Inflammatory macrophage (primary cell): ENCODE measurements at regions not wholly inside any gene's neighbourhood (a gene's known extent, or its start where the extent isn't known, plus 50 kb on each side); places are given as distances from the start of the nearest gene placed in this dataset.
"Not testable (repeated sequence)": the region's sequence is repeated elsewhere in the genome, so short reads cannot be mapped to it uniquely, and the experiment has no call there.

Experiments used
- DNase-seq, 2 donors: peaks; one replicate each; pipeline ENCODE4 v3.0.0-alpha.2; 2020 to 2022

- not testable (repeated sequence) for DNase-seq
Observed at GRCh38 chr16:72729552-72729951, 318.4 kb downstream of the ZFHX3 start.

DNA sequence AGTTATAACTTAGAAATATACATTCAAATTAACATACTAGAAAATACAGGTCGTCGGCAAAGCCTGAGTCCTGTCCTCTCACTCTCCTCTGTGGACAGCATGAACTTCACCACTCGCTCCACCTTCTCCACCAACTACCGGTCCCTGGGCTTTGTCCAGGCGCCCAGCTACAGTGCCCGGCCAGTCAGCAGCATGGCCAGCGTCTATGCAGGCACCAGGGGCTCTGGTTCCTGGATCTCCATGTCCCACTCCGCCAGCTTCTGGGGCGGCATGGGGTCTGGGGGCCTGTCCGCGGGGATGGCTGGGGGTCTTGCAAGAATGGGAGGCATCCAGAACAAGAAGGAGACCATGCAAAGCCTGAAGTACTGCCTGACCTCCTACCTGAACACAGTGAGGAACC lies 319.4 kb downstream of the ZFHX3 start:
- DNase-seq = no peak

DNA sequence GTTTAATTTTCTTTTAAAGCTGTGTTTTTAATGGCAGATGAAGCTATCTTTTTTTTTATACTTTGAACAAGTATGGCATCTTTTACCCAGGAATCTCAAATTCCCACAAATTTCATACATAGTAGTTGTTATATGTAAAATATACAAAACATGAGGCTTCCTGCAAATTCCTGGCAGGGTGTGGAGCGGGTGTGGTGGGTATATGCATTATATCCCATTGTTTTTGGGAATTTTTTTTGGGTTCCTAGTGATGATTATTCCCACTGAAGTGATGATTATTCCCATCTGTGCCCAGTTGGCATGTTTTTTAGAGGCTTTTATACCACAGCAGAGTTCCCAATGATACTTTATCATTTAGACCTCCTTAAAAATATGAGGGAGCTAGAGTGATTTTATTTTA lies 320.4 kb downstream of the ZFHX3 start:
- DNase-seq = no peak

DNA sequence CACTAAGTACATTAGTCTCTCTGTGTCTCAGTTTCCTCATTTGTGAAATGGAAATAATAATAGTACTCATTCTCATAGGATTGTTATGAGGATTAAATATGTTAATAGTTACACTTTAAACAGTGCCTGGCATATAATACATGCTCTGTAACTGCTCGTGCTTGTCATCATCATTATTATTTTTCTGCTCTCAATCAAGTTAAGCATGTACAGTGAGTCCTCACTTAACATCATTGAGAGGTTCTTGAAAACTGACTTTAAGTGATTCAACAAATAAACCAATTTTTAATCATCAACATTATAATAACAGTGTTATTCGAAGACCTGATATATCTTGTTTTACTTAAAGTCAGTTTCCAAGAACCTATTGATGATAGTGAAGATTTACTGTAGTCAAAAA lies 322.3 kb downstream of the ZFHX3 start:
- DNase-seq = no peak

- DNase-seq = no peak
Observed at GRCh38 chr16:72723781-72724180, 324.1 kb downstream of the ZFHX3 start.

DNA sequence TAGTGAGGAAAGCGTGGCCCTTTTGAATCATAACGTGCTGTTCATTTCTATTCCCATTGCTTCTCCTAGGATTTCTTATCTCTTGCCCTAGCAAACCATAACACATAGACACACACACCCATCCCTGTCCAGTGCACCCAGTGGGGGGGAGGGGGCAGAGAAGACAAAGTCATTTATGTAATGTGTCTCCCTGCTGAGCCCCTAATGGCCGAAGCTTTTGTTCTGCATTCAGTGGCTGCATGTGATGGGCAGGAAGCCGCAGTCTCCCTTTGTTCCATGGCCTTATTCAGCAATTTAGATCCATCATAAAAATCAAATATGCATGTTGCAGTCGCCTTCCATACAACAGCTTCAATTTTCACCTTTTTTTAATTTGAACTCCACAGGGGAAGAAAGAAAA lies 325.4 kb downstream of the ZFHX3 start:
- no peak for DNase-seq

DNA sequence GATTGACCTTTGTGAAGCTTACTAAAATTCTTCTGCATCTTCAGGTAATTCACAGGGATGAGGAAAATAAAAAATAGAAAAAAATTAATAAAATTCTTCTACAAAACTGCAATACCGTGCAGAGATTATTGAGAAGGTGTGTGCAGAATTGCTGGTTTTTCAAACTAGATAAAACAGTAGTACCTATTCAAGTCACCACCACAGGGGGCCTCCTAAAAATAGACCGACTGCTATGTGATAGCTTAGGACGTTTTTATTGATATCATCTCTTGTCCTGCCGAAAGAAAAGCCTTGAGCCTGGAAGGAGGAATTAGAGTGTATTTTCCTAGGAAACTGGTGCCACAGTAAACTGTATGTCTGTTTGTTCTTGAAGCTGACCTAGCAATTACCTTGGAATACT lies 325.9 kb downstream of the ZFHX3 start:
- no peak for DNase-seq

GRCh38 chr16:72715267-72715666 lies 332.7 kb downstream of the ZFHX3 start:
- no peak for DNase-seq

- DNase-seq = no peak
Observed at GRCh38 chr16:72711823-72712222, 336.1 kb downstream of the ZFHX3 start.

GRCh38 chr16:72705801-72706200 lies 342.1 kb downstream of the ZFHX3 start:
- DNase-seq = no peak

DNA sequence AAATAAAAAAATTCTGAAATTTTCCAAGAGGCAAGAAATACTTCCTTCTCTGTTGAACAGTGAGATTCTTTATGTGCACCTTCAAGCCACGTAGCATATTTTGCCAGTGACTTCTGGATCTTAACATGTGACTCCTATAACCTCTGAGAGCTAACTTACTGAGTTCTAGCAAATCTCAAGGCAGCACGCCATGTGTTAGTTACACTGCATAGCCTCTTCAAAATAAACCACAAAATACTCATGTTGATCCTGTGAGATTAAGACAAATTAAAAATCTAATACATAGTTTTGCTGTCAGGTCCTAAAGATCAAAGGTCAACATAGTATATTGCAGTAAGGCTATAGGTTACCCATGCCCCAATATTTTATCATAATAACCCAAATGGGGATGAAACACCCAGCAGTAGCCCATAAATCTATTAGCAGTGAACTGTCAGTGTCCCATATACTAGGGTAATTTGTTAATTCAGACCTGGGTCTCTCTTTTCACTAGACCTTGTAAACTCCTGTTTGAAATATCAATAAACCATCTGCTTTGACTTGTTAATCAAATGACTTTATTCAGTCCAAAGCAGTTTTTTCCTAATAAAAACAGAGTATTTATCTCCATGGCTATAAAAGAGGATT lies 343.1 kb downstream of the ZFHX3 start:
- no peak for DNase-seq

DNA sequence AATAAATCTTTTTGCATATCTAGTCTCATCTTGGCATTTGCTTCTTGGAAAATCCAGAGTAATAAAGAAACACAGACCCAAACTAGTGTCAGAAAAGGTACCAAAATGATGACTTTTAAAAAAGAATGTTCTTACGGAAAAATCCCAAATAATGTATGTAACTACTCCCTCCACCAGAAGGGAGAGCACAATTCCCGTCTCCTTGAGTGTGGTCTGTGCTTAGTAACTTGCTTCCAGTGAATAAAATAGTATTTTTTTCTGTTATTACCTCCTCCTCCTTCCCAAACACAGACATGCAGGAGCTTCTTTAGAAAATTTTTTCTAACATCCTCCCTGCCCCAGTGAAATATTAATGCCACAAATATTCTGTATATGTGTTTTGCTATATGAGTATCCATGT lies 358.1 kb downstream of the ZFHX3 start:
- DNase-seq = no peak

GRCh38 chr16:72680732-72681131 lies 367.2 kb downstream of the ZFHX3 start:
- DNase-seq = no peak

DNA sequence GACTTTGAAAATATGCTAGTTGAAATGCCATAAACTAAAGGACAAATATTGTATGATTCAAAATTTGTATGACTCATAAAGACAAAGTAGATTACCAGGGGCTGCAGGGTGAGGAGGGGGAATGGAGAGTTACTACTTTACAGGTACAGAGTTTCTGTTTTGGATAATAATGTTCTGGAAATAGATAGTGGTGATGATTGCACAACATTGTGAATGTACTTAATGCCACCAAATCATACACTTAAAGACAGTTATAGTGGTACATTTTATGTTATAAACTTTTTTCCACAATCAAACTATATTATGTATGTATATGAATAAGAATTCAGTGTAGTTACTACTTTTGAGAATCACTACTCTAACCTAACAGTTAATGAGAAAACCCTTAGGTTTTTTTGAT lies 368.1 kb downstream of the ZFHX3 start:
- DNase-seq = no peak

GRCh38 chr16:72677662-72678447 lies 370.1 kb downstream of the ZFHX3 start:
- DNase-seq = no peak

- no peak for DNase-seq
Observed at GRCh38 chr16:72673118-72673517, 374.8 kb downstream of the ZFHX3 start.

DNA sequence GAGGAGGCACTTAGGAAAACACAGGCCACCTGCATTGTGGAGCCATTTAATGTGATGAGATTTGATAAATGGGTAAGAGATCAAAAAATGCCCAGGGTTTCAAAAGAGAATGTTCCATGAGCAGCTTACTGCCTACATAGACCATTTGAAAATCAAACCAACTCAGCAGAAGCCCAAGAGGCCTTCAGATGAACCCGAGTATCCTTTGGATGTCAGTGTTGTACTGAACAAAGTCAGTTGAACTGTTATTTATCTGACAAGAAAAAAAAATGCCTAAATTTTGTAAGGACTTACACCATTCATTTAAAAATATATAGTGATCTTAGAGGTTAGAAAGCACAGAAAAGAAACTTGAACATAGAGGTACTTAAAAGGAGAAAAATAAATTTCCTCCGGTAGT lies 381.7 kb downstream of the ZFHX3 start:
- no peak for DNase-seq

DNA sequence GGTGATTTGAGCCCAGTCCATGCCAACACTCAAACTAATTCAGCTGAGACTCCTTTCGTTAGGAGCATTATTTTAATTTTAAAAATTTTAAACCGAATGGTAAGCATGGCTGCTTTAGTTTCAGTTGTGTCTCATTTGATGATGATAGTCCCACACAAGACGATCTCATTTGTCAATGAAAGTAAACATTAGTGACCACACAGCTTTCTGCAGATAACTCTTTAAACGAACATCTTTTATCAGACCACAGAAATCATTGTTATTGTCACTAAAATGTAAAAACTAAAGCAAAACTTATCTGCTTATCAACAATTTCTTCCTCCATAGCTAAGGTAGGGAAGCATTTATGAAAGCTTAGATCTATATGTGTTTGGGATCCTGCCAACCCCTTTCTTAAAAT lies 382.2 kb downstream of the ZFHX3 start:
- no peak for DNase-seq

DNA sequence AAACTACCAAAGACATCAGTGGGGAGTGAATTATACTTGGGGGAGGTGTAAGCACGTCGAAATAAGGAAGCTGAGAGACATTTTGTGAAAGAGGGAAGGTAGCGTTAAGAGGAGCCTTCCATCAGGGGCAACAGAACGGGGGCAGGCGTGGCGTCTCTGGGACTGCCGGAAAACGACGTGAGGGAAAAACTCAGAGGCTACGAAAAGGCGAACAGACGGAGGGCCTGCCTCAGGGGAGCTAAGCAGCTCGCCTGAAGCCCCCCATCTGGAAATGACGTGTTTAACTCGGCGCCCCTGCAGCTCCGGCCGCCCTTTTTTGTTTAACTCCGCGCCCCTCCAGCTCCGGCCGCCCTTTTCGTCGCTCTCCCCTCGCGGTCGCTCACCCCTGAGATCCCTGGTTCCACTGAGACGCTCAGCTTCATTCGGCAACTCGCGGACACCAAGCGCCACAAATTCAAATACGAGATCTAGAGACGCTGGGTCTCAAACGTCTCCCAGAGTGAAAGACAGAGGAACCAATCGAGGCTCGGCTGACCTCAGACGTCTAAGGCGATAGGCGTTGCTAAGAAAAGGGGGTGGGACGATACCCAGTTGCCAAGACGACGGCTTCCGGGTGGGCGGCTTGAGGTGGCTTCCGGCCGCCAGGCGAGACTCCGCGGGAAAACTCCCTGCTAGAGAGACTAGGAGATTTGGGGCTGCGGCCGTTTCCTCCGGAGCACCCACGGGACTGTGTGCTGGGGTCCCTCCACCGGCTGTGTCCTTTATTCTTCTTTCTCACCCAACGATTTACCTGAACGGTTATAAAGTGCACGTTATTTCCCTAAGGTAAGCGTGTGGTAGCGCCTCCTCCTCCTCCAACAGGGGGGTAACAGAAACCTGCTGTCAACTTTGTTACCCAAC lies 383.2 kb downstream of the ZFHX3 start:
- peak; percentile 99 for DNase-seq

GRCh38 chr16:72664056-72664508 lies 383.8 kb downstream of the ZFHX3 start:
- no peak for DNase-seq

DNA sequence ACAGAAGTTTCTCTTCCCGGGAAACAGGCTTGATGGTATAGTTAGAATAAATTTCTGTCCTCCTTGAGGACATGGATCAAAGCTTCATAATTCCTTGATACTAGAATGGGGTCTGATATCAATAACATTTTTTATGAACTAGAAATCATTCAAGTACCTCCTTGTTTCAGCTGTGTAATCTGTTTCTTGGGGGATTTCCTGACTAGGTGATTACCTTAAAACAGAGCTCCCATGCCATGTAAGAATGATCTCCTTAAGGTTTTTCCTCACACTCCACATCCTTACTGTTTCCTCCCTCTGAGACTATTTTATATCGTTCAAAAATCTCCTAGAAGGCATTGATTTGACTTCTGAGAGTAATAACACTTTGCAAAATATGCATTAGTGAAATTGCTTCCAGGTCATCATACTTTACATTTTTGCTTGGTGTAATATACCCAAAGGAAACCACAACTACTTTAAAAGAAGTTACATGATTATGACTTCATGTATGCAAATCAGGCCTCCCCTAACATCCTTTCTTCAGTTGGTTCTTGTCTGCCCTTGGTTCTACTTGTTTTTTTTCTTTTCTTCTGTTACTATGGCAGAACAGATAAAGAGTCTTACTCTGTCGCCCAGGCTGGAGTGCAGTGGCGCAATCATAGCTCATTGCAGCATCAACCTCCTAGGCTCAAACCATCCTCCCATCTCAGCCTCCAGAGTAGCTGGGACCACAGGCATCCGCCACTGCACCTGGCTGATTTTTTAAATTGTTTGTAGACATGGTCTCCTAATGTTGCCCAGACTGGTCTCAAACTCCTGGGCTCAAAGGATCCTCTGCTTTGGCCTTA lies 388.8 kb downstream of the ZFHX3 start:
- no peak for DNase-seq

DNA sequence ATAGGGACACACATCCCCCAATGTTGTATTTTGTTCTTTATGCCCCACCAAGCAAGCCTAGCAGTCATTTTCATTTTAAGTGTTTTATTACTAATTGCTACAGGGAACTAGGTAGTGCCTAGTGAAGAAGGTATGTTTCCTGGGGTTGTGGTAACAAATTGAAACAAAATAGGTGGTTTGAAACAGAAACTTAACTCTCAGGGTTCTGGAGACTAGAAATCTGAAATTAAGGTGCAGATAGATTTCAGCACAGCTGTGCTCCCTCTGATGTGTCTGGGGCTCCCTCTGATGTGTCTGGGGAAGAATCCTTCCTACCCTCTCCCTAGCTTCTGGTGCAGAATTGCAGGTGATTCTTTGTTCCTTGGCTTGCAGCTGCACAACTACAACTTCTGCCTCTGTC lies 390.1 kb downstream of the ZFHX3 start:
- DNase-seq = no peak

GRCh38 chr16:72657164-72657563 lies 390.8 kb downstream of the ZFHX3 start:
- no peak for DNase-seq
